ENCODE measurements at regions not wholly inside any gene's neighbourhood (a gene's known extent, or its start where the extent isn't known, plus 50 kb on each side); places are given as distances from the start of the nearest gene placed in this dataset.

- TF ChIP-seq TAF1 (IDR thresholded peaks at IDR 0.05; ENCODE audit: low read depth, low read length) (no peak), POLR2A (IDR thresholded peaks at IDR 0.05; ENCODE audit: low read depth, low read length) (no peak), POLR2AphosphoS5 (IDR thresholded peaks at IDR 0.05; ENCODE audit: low read depth, low read length) (no peak), SPI1 (IDR thresholded peaks at IDR 0.05; ENCODE audit: low read depth, low read length) (no peak), PAX5 (IDR thresholded peaks at IDR 0.05; ENCODE audit: insufficient read depth, low read length, severe bottlenecking) (no peak)
Observed at GRCh38 chr1:194318790-194319280, 1132.4 kb upstream of the B3GALT2 start.
